GM12864 (cell line): ENCODE measurements at regions not wholly inside any gene's neighbourhood (a gene's known extent, or its start where the extent isn't known, plus 50 kb on each side); places are given as distances from the start of the nearest gene placed in this dataset.
"Not testable (repeated sequence)": the region's sequence is repeated elsewhere in the genome, so short reads cannot be mapped to it uniquely, and the experiment has no call there.

ENCODE experiments used
- DNase-seq: peaks from one replicate; pipeline ENCODE4 v3.0.0-alpha.2; 2011; ENCODE audit warnings: low read depth
- H3K4me3 ChIP-seq: 2 replicates; pipeline ENCODE4 v1.5.1; 2011; ENCODE audit warnings: mild to moderate bottlenecking, low read depth, low read length, control low read depth
- TF ChIP-seq, protein P1 (sequence below): IDR thresholded peaks from 2 replicates; pipeline ENCODE4 v1.5.1; 2011; ENCODE audit warnings: low read depth, mild to moderate bottlenecking, moderate library complexity, low read length, control low read depth, inconsistent platforms; ENCODE audit errors: missing control alignments

DNA sequence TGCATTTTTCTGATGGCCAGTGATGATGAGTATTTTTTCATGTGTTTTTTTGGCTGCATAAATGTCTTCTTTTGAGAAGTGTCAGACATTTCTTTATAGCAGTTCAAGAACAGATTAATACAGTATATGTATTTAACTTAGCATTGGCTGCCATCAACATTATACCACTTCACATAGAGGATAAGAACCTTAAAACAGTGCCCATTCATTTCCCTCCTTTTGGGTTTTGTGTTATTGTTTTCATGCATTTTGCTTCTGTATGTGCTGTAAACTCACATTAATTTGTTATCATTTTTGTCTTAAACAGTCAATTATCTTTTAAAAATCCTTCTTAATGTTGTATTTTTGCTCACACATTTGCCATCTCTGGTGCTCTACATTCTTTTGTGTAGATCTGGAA lies 381.6 kb upstream of the DEFB115 start:
- H3K4me3 ChIP-seq, DNase-seq: not testable (repeated sequence)

DNA sequence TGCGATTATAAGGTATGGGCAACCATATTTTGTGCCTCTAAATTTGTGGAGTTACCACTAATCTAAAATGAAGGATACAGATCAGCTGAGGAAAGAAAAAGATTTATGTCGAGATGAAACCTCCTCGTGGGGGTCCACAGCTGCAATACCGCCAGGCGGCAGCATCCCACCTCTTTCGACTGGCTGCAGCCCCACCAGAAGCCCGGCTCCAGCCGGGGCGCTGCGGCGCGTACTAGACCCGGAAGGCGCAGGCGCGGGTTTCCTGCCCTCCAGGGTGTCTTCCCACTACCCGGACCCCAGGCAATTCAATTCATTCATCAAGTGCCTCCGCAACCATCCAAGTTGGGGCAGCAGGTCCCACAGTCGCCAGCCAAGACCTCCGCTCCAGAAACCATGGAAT lies 366.1 kb upstream of the DEFB115 start:
- not testable (repeated sequence) for H3K4me3 ChIP-seq, DNase-seq

DNA sequence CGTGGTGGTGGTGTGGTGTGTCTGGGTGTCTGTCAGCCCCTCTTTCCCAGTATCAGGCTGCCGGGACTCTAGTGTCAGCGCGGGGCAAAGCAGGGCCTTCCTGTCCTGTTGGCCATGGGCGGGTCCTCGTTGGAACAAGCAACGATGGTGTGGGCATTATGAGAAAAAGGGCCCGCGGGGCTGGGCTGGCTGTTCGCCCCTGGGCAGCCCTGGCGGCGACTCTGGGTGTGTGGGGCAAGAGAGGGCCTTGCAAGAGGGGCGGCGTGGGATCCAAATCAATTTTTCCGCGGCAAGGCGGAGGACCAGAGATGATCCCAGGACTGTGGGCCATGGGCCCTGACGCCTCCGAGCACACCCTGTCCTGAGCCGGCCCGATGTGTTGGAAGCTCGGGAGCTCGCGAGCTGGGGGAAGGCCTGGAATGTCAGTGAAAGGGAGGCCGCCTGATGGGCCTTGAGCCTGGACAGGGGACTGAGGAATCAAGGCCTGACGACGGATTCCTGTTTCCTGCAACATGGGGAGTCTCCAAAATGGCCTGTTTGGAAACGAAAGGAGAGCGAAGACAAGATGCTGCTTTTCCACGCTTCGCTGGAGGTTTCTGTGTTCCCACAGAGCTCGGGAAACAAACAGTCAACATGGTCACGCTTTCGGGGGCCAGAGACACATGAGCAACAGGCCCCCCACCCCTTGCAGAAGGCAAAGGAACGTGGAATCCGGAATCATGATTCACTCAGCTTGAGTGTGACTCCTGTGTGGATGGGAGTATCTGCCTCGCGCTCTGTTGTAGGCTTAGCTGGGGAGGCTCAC lies 364.7 kb upstream of the DEFB115 start:
- no peak overlapping the region for H3K4me3 ChIP-seq
- TF ChIP-seq, protein P1, sequence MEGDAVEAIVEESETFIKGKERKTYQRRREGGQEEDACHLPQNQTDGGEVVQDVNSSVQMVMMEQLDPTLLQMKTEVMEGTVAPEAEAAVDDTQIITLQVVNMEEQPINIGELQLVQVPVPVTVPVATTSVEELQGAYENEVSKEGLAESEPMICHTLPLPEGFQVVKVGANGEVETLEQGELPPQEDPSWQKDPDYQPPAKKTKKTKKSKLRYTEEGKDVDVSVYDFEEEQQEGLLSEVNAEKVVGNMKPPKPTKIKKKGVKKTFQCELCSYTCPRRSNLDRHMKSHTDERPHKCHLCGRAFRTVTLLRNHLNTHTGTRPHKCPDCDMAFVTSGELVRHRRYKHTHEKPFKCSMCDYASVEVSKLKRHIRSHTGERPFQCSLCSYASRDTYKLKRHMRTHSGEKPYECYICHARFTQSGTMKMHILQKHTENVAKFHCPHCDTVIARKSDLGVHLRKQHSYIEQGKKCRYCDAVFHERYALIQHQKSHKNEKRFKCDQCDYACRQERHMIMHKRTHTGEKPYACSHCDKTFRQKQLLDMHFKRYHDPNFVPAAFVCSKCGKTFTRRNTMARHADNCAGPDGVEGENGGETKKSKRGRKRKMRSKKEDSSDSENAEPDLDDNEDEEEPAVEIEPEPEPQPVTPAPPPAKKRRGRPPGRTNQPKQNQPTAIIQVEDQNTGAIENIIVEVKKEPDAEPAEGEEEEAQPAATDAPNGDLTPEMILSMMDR: no peak
- no peak for DNase-seq

DNA sequence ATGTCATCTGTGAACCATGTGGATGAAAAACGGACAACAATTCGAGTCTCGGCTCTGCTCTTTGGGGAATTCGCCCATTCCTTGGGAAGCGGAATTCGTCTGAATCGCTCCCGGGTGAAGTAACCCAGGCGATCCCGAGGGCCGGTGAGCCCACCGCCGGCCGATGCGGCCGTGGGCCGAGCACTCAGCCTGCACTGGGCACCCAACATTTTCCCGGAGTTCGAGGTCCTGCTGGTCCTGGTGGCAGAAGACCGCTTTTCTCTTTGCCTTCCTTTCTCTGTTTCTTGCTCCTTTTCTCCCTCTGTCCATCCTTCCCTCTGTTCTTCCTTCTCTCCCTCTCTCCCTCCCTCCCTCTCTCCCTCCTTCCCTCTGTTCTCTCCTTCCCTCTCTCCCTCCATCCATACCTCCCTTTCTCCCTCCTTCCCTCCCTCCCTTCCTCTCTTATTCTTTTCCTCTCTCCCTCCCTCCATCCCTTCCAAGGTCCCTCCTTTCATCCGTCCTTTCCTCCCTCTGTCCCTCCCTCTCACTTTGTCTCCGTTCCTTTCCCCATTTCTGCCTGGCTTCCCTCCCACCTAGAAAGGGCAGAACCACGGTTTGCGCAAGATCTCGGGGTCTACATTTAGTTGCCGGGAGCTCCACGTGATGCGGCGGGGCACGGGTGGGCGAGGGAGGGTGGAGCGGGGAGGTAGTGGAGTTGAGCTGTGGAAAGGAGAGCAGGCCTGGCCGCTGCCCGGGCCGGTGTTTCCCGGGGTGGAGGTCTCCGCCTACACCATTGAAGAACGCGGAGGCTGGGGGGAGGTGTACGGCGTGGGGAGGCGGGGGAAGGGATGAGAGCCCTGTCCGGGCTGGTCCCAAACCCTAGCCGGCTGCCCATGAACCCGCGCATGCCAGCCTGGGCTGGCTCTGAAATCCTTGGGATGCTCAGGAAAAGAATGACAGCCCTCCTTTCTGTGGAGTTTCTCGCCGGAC lies 363.8 kb upstream of the DEFB115 start:
- not testable (repeated sequence) for DNase-seq, H3K4me3 ChIP-seq

DNA sequence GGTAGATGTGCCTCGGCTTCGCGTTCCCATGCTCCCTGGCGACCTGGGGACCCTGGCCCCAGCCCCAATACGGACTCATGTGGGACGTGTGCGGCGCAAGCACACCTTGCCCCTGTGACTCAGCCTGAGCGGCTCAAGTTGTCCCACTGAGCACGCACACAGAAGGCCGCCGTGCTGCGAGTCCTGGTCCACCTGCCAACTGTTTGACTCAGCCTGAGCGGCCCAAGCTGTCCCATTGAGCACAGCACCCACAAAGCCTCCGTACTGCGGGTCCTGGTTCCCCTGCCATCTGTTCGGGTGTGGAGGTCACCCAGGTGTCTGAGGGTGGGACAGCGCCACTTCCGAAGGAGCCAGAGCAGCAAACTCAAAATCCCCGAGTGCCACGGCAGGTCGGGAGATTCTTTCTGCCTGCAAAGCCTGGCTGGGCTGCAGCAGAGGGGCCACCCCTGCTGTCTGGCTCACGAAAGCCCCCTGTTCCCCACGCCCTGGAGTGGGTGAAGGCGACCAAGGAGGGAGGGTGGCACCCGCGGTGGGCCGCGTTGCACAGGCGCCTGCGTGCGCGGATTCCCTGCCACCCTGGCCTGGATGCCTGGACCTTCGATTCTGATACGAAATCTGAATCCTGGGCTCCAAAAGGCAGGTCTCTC lies 362.6 kb upstream of the DEFB115 start:
- not testable (repeated sequence) for DNase-seq, H3K4me3 ChIP-seq

DNA sequence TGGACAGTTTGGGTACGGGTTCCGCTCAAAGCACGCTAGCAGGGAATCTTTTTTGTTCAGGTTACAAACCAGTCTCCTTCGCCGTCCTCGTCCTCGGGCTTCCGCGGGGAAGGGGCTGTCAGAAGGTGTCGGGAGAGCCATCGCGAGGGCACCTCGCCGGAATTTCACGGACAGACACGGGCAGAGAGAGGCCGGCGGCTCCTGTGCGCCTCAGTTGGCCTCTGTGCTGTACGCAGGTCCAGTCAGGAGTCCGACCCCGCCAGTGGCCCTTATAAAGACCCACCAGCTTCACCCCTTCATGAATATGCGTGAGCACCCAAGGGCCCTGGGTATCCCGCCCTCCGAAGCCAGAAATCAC lies 362.1 kb upstream of the DEFB115 start:
- H3K4me3 ChIP-seq, DNase-seq: not testable (repeated sequence)

DNA sequence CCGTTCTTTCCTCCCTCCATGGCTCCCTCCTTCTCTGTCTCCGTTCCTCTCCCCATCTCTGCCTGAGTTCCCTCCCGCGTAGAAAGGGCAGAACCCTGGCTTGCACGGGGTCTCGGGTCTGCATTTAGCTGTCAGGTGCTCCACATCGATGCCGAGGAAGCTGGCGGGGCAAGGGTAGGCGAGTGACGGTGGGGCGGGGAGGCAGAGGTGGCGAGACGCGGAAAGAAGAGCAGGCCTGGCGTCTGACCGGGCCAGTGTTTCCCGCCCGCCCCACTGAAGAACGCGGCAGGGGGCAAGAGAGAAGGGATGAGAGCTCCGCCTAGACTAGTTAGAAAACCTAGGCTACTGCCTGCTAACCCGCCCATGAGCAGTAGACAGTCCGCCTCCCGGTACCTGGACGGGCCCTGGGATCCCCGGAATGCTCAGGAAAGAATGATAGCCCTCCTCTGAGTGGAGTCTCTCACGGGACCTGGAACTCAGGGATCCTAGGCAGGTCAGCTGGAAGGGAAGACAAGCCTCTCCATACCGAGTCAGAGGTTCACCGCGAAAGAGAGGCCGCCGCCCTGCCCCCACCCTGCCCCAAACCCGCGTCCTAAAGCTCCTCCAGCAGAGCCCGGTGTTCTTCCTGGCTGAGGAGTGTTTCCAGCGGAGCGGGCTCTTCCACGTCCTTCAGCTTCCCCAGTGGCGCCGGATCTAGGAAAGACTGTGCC lies 357.9 kb upstream of the DEFB115 start:
- H3K4me3 ChIP-seq, DNase-seq: not testable (repeated sequence)

DNA sequence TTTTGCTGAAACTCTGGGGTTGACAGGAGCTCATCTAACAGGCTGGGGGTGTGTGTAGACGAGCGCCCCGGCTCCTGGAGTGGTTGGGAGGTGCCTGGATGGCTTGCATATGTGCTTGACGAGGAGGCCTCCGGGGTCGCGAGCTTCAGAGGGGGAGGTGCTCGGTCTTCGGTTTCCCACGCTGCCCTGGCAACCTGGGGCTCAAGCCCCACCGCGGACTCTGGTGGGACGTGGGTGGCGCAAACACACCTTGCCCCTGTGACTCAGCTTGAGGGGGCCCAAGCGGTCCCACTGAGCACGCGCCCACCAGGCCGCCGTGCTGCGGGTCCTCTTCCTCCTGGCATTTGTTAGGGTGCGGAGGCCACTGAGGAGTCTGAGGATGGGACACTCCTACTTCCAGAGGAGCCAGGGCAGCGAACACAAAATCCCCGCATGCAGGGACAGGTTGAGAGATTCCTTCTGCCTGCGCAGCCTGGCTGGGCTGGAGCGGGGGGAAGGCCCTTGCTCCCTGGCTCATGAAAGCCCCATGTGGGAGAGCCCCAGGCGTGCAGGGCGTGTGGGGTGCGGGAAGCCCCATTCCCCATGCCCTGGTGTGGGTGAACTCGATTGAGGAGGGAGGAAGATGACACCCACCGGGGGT lies 357.3 kb upstream of the DEFB115 start:
- not testable (repeated sequence) for DNase-seq, H3K4me3 ChIP-seq

DNA sequence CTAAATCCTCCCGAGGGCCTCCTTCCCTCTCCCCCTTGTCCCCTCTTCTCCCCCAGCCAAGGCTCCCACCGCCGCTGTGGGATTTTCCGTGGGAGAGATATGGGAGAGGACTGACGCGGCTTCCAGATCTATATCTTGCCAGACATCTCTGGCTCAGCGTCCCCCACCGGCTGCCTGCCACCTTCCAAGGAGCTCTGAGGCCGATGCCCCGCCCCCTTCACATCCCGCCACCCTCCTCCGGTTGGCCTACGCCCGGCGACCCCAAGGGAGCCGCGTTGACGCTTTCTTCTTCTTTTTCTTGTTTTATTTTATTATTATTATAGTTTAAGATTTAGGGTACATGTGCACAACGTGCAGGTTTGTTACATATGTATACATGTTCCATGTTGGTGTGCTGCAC lies 352.2 kb upstream of the DEFB115 start:
- not testable (repeated sequence) for H3K4me3 ChIP-seq, DNase-seq

DNA sequence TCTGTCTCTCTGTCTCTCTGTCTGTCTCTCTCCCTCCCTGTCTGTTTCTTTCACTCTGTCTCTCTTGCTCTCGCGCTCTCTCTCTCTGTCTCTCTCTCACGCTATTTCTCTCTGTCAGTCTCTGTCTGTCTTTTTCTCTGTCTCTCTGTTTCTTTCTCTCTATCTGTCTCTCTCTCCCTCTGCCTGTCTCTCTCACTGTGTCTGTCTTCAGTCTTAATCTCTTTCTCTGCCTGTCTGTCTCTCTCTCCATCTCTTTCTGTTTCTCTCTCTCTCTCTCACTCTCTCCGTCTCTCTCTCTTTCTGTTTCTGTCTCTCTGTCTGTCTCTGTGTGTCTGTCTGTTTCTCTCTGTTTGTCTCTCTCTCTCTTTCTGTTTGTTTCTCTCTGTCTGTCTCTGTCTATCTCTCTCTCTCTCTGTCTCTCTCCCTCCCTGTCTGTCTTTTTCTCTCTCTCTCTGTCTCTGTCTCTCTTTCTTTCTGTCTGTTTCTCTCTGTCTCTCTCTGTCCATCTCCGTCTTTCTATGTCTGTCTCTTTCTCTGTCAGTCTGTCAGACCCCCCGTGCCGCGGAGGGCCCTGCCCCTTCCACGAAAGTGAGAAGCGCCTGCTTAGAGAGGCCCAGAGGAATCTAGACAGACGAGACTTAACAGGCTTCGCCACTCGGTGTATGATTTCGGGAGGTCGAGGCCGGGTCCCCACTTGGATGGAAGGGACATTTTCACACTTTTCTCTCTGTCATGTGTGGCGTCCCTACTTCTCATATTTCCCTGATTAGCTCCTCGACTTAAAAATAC lies 346.3 kb upstream of the DEFB115 start:
- no peak for DNase-seq
- TF ChIP-seq, protein P1: no peak
- H3K4me3 ChIP-seq: no peak overlapping the region

DNA sequence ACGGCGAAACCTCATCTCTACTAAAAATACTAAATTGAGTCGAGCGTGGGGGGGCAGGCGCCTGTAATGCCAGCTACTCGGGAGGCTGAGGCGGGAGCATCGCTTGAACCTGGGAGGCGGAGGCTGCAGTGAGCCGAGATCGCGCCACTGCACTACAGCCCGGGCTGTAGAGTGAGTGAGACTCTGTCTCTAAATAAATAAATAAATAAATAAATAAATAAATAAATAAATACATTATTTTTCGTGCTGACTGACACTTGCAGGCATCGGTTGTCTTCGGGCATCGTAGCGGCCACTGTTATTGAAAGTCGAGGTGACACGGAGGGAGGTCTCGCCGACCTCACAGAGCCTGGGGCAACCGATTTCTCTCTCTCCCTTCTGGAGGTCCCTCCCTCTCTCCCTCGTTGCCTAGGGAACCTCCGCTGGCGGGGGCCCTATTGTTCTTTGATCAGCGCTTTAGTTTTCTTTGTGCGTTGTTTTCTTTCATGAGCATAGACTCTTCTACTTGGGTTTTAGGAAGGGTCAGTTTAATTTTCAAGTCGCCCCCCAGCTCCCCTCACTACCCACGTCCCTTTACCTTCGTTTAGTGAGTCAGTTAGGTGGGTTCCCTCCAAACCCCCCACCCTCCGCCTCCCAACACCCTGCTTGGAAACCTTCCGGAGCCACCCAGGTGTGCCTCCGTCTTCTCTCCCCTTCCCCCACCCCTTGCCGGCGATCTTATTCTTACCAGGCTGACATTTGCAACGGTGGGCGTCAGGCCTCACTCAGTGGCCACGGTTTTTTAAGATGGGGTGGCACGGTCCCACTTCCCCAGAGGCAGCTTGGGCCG lies 345.4 kb upstream of the DEFB115 start:
- H3K4me3 ChIP-seq: not testable (repeated sequence)

DNA sequence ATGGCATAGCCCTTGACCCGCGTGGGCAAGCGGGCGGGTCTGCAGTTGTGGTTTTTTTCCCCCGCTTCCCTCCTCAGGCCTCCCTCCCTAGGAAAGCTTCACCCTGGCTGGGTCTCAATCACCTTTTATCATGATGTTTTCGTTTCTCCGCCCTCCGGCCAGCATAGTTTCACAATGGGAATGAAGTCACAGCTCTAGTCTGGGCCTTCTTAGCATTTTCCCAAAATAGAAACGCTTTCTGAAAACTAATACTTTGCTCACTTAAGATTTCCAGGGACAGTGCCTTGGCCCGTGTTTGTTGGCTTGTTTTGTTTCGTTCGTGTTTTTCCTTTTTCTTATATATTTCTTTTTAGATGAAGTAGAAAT lies 344.8 kb upstream of the DEFB115 start:
- H3K4me3 ChIP-seq, DNase-seq: not testable (repeated sequence)

More for the DNA sequence above, 345.4 kb upstream of the DEFB115 start:
- DNase-seq: not testable (repeated sequence)

DNA sequence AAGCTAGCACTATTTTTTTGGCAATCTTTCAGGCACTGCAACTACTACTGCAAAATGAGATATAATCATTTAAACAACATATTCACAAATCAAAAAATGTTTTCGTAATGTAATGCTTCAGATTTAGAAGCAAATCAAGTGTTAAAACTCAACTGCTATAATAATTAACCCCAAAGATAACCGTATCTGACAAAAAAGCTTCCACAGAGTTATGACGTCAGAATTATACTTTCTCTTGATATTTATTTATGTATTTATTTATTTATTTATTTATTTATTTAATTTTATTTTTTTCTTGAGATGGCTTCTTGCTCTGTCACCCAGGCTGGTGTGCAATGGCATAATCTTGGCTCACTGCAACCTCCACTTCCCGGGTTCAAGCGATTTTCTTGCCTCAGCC lies 341.1 kb upstream of the DEFB115 start:
- not testable (repeated sequence) for DNase-seq, H3K4me3 ChIP-seq
